HG03045 (cell line): ENCODE measurements at regions not wholly inside any gene's neighbourhood (a gene's known extent, or its start where the extent isn't known, plus 50 kb on each side); places are given as distances from the start of the nearest gene placed in this dataset.
A peak's percentile ranks its signal among the peaks of the same experiment; 100 is the strongest.

Experiments
- ATAC-seq: cut with Tn5 transposase; IDR thresholded peaks from one replicate; pipeline ENCODE4 v1.9.1; 2021; ENCODE audit warnings: mild to moderate bottlenecking, moderate library complexity; ENCODE audit not compliant: unreplicated experiment

DNA sequence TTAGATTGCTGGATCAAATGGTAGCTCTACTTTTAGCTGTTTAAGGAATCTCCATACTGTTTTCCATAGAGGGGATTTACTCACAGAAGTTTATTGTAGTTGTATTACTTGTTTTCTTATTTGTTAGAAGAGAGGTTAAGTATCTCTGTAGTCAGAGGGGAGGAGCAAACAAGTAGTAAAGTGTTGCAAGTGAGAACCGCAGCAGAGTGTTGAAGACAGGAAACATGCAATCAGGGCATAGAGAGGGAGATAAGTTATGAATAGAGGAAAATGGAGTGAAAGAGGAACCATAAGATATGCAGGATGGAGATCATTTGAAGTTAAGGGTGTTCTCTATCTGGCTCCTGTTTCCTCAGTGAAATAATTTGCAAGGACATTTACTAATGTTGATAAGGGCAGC, 331.4 kb upstream of the TMEM229A start:
- ATAC-seq, result no peak

DNA sequence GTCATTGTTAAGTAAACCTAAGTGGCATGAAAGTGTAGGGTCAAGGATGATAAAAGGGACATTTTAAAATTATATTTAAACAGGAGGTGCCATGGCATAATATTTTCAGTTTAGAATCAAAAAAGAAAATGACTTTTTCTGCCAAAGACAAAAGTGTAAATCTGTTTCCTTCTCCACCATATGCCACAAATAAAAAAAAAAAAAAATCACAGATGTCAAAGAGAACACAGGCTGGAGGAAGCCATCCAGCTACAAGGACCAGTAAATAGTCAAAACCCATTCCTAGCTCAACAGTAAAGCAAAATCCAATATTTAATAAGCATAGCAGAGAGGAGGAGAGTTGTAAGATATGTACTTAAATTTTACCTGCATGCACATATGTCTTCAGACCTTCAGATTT, 321.3 kb upstream of the TMEM229A start:
- no peak for ATAC-seq

DNA sequence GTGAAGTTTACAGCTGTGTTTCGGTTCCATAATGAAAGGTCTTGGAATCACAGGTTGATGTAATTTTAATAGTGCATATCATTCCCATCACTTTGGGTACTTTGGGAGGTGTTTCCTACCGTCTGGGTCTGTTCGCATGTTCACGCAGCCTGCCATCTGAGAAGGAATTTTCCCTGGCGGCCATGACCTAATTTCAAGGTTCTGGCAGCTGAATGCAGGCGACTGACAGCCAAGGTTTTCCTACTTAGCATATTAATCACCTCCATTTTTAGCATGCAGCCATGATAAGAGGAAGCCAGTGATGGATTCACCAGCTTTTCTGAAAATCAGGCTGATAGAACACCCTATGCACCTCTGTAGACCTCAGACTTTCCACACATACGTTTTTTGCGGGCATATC, 319.1 kb upstream of the TMEM229A start:
- ATAC-seq, result no peak

DNA sequence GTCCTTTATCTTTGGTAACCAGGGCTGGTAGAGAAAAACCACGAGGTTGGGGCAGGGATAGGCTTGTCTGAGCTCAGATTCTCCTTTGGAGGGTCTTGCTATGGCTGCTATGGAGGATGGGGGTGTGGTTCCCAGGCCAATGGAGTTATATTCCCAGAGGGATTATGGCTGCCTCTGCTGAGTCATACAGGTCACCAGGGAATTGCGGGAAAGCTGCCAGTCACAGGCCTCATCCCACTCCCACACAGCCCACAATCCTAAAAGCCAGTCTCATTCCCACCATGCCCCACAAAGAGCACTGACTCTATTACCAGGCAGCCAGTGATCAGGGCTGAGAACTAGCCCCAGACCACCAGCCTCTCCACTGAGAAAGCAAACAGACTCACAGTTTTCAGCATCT, 316.6 kb upstream of the TMEM229A start:
- ATAC-seq, result no peak

DNA sequence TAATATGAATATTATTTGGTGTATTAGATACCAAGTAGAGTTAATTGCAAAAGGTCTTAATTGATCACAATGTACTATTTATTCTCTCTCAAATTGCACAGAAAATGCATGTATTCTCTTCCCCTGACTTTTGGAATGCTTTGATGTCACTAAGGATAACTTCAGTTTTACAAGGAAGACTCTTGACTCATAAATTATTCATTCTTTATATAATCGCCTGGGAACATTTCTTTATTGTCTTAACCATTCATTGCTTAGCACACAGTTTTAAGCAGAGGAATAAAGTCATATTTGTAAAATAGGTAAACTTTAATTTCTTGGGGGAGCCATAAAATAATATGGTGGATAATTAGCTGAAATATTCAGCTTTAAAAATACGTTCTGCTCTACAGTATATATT, 306.0 kb upstream of the TMEM229A start:
- ATAC-seq, result no peak

DNA sequence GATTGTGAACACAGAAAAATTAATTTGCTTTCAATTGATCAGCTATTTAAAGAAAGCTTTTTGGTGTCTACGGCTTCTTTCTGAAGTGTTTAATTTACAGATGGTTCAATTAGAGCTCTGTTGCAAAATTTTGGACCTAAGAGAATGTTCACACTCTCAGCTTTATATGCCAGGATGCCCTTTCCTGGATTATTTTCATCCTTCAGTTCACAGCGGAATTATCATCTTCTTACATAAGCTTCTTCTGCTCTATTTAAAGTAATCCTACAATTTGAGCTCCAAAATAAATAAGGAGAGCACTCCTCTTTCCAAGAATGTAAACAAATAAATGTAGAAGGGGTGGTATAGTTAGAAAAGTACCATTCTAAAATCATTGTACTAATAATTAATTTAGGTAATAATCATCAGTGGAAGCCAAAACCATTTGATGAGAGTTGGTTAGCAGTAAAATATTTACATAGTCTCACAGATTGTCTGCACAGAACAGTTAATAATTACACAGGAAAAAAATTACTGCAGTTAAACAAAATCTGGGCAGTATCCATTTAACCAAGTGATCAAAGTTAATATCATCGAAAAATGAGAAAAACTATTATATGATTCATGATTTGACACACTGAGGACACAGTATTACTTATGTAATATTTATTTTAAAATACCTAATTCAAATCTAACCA, 298.0 kb upstream of the TMEM229A start:
- ATAC-seq, result no peak

DNA sequence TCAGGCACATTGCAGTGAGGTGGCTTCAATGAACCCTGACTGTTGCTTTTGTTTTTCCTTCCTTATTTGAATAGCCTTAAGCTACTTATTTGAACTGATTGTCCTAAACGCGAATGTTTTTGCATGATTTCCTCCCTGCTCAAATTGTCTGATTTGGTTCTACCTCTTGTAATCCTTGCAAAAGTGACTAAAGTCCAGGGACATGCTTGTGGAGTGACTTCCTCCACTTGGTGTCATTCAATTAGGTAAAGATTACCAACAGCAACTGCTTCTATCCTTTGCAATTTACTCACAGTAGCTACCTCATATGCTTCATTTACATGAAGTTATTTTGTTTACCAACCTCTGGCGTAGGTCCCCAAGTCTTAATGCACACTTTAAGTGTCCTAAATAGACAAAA, 295.9 kb upstream of the TMEM229A start:
- ATAC-seq, result no peak

DNA sequence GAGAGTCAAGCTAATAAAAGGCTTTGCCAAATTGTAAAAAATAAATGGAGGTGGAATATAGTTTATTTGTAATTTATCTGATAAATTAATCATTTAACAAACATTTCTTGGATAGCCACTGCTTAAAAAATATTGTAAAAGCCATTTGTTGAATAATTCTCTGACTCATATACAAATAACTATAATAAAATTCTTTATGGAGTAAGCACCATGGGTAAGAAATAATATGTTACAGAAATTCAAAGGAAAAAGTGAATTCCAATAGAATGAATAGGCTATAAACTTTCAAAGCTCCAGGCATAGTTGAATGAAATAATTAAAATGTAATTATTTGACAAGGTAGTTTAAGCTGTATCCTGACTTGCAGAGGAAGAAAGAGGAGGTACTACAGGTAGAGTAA, 291.4 kb upstream of the TMEM229A start:
- no peak for ATAC-seq

DNA sequence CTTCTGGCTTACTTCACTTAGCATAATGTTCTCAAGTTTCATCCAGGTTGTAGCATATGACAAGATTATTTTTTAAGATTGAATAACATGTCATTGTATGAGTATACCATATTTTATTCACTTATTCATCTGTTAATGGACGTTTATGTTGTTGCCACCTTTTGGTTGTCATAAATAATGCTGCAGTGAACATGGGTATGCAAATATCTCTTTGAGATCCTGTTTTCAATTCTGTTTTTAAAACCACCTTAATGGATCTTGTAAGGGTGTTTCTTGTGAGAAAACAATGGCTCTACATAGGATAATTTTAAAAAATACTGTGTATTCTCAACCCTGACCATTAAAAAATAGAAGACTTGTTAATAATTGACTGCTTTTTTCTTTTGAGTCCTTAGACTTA, 290.7 kb upstream of the TMEM229A start:
- ATAC-seq, result no peak

DNA sequence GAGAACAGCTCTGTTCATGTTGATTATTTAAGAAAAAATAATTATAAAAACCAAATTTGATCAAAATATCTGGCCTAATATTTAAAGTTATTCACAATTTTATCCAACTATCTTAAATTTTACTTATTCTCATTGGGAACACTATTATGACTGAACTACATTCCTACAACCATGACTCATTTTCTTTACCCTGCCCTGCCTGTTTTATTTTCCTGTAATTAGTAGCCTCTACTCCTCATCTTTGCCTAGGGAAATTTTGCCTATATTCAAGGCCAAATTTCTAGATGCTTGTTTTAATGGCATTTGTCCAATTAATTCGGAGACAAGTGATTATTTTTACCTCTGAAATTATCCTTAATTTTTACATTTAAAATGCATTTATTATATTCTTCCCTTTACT, 289.7 kb upstream of the TMEM229A start:
- ATAC-seq, result no peak

DNA sequence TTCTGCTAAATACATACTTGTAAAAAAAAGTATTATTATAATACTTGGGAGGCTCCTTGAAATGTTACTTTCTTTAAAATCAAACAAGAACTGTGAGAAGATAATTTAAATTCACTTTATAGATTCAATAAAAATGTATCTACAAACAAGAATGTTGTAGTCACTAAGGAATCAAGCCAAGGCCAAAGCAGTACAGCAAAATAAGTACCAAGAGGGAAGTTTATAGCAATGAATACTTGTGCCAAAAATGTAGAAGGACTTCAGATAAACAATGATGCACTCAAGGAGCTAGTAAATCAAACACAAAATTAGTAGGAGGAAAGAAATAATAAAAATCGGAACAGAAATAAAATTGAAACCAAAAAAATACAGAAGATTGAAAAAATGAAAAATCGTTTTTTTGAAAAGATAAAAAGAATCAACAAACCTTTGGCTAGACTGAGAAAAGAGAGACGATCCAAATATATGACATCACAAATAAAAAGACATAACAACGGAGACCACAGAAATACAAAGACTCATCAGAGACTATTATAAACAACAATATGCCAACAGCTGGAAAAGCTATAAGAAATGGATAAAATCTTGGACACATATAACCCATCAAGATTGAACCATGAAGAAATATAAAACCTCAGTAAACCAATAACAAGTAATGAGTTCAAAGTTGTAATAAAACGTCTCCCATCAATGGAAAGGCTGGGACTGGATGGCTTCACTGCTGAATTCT, 286.0 kb upstream of the TMEM229A start:
- no peak for ATAC-seq

DNA sequence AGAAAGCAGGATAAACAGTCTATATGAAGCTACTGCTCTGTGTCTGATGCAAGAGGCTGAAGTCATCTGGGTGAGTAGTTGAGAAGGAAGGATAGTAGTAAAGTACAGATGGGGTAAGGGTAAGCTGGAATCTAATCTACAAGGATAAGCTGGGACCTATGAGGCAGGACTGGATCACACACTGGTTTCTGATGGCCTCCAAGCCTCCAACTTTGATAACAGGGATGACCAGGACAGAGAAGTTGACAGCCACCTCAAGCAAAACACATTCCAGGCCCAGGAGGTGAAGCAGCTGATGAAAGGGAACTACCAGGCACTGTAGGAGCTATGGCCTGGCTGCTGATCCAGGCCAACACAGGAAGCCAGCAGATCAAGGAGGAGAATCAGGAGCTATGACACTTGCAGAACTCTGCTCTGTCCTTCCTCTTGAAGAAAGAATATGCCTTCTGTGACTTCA, 278.1 kb upstream of the TMEM229A start:
- no peak for ATAC-seq

DNA sequence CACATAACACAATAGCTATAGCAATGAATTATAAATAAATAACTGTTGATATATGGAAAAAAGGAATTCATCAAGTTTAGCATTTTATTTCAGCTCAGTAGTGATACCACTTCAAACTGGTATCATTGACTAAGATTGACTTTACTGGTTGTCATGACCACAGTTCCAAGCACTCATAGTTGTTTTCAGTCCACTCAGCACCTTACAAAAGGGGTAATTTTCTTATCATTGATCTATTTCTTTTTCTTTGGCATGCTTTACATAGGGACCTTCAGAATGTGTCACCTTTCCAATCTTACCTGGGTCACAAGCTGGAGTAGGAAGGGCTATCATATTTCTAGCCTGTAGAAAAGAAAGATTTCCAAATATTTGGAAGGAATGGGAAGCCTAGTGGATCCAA, 275.5 kb upstream of the TMEM229A start:
- no peak for ATAC-seq

DNA sequence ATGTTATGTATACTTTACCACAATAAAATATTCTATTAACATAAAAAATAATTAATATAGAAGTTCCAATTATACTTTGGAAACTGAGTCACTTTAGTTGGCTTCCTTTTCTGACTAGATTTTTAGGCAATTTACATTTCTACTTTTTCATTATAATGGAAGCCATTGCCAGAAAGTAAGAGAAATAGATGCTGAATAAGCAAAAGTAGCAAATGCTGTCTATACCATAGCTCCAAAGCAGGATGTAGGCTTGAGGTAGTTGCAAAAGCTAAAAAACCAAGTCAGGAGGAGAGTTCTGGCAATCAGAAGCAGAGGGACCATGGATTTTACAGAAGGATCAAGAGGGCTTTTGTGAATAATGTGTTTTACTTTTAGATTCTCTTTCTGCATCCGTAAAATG, 262.4 kb upstream of the TMEM229A start:
- no peak for ATAC-seq

DNA sequence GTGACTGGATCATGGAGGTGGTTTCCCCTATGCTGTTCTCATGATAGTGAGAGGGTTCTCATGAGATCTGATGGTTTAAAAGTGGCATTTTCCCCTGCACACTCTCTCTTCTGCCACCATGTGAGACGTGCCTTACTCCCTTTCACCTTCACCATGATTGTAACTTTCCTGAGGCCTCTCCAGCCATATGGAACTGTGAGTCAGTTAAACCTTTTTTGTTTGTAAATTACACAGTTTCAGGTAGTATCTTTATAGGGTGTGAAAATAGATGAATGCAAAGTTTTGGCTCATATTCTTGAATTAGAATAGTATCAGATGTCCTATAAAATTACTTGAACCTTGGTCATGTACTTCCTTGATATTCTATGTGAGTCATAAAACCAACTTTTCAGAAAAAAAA, 252.1 kb upstream of the TMEM229A start:
- ATAC-seq, result no peak

DNA sequence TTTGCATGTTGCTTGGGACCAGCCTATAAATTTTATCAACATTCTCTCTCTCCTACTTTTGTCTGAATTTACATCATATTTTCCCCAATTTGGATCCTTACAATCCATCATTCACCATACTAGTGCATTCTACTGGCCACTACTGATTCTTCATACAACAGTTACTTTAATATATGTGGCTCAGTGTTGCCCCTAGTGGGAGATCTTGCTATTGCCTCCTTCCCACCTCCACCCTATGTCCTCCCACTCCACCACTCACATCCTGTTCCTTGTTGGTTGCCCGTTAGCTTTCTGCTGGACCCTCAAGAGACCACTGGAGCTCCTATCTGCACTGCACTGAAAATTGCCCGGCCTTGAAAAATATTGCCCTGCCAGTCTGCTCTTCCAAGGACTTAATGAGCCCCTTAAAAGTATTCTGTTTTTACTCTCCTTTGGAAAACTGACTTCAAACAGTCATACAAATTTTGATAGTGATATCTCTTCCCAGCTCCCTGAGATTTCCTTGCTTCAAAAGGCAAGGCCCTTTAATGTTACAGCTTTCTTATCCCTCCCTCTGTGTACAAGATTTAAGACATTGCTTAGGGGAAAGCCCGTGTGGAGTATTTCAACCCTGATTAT, 243.2 kb upstream of the TMEM229A start:
- ATAC-seq, result peak; percentile 96

DNA sequence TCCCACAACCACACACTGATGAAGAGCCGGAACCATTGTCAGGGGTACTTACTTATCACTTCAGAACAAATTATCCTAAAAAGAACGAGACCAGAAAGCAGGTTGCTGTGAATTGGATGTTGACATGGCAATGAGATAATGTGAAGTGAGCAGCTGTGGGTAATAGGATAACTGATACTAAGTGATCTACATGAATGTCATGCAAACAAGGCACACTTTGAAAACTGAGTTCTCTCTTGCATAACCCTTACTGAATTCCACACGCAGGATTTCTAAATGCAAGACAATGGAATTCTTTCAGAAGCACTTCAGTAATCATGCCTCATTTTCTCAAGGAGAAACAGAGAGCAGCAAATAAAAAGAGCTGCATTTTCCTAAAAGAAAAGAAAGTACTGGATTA, 242.5 kb upstream of the TMEM229A start:
- ATAC-seq, result no peak

DNA sequence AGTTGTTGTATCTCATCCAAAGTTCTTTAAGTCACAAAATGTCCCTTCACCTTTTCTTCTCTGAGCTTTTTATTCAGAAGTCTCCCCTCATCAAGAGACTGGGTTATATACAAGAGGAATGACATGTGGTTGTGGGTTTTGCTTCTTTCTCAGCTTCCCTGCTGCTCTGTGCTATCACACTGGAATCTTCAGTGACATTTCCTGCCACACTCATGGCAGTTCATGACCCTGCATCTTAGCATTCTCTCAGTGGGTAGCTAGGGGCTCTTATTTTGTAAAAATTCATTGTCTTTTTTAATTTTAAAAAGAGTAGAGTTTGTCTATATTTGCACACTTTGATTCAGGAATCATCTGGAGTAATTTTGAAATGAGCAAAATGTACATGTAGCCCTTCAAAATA, 236.9 kb upstream of the TMEM229A start:
- ATAC-seq, result no peak

DNA sequence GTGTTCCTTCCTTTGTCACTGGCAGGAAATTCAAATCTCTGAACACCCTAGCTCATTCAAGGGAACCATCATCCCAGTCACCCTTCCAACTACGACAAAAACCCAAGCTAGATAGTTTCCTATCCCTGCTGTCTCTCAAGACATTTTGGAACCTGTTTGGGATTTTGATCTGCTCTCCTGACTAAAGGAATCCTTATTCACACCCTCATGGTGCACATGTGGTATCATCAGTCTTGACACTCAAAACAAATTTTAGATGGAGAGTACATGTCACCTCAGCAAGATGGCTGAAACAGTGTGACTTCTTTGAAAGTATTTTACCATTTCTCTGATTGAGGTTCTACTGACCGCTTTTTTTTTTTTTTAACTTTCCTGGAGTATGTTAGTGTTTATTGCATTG, 234.3 kb upstream of the TMEM229A start:
- ATAC-seq, result no peak

DNA sequence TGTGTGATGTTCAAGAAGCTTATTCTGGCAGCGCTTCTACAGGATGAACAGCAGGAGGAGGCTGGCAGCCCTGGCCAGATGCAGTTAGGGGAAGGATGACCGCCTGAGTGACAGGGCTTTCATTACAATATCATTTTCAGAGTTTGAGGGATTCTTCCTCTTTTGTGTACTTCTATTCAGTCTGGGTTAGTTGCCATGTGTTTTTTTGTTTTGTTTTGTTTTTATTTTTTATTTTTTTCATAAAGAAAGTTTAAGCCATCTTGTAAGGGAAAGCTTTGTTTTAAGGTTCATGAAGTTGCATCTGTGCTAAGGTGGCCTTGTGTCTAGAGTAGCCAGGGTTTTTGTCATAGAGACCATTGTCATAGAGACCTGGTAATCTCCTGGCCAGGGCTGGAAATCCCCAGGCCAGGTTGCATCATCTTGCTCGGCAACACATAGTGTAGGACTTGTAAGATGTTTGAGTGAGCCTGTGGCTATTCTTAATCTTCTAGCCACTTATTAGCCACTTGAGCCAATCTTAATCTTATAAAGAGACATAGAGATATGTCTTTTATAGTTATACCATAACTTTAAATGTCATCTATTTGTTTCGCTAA, 230.5 kb upstream of the TMEM229A start:
- ATAC-seq, result peak; percentile 95

DNA sequence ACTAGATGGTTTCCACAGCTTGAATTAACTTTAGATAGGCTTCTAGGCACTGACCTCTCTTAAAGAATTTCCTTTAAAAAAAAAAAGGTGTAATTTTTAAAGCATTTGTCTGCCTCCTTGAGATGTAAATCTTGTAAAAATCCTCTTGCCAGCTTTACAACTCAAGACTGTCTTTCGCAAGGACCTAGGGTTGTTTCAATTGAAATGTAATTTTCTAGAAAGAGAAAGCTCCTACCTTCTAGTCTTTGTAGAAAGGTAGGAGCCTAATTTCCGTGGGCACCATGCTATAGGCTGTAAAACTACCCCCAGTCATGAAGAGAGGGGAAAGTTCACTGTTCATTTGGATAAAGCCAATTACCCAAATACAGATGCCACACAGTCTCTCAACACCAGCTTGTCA, 228.8 kb upstream of the TMEM229A start:
- no peak for ATAC-seq
